GM21723 (cell line): ENCODE measurements at regions not wholly inside any gene's neighbourhood (a gene's known extent, or its start where the extent isn't known, plus 50 kb on each side); places are given as distances from the start of the nearest gene placed in this dataset.

Experiments used
- ATAC-seq: cut with Tn5 transposase; IDR thresholded peaks from one replicate; pipeline ENCODE4 v1.9.1; 2021; ENCODE audit warnings: mild to moderate bottlenecking, moderate library complexity; ENCODE audit not compliant: unreplicated experiment

- no peak for ATAC-seq
Observed at GRCh38 chr20:50415516-50416268, 94.5 kb upstream of the PTPN1 start.

- no peak for ATAC-seq
Observed at GRCh38 chr20:50416269-50417022, 93.7 kb upstream of the PTPN1 start.

- no peak for ATAC-seq
Observed at GRCh38 chr20:50417023-50417329, 93.2 kb upstream of the PTPN1 start.

GRCh38 chr20:50417484-50418235, 92.5 kb upstream of the PTPN1 start:
- no peak for ATAC-seq

GRCh38 chr20:50418890-50419642, 91.1 kb upstream of the PTPN1 start:
- ATAC-seq, result no peak

- ATAC-seq, result no peak
Observed at GRCh38 chr20:50420380-50420779, 89.8 kb upstream of the PTPN1 start.

- no peak for ATAC-seq
Observed at GRCh38 chr20:50421356-50422340, 88.5 kb upstream of the PTPN1 start.

- no peak for ATAC-seq
Observed at GRCh38 chr20:50423758-50424157, 86.4 kb upstream of the PTPN1 start.

GRCh38 chr20:50425076-50425475, 85.1 kb upstream of the PTPN1 start:
- no peak for ATAC-seq

GRCh38 chr20:50426866-50427718, 83.1 kb upstream of the PTPN1 start:
- ATAC-seq, result no peak

GRCh38 chr20:50427719-50428083, 82.5 kb upstream of the PTPN1 start:
- ATAC-seq, result no peak

GRCh38 chr20:50428097-50428828, 81.9 kb upstream of the PTPN1 start:
- ATAC-seq, result no peak

GRCh38 chr20:50429412-50429811, 80.8 kb upstream of the PTPN1 start:
- ATAC-seq, result no peak

- no peak for ATAC-seq
Observed at GRCh38 chr20:50431066-50431450, 79.1 kb upstream of the PTPN1 start.

GRCh38 chr20:50433001-50433761, 77.0 kb upstream of the PTPN1 start:
- ATAC-seq, result no peak

- no peak for ATAC-seq
Observed at GRCh38 chr20:50434321-50434652, 75.9 kb upstream of the PTPN1 start.

- no peak for ATAC-seq
Observed at GRCh38 chr20:50434653-50435396, 75.4 kb upstream of the PTPN1 start.
